NOMO-1 treated with DMSO at 0.1 percent for 48 hours (cell line): ENCODE measurements at regions not wholly inside any gene's neighbourhood (a gene's known extent, or its start where the extent isn't known, plus 50 kb on each side); places are given as distances from the start of the nearest gene placed in this dataset.
A peak's percentile ranks its signal among the peaks of the same experiment; 100 is the strongest.

Experiments
- DNase-seq: peaks from one replicate; lab custom pipeline; 2025; ENCODE audit not compliant: unreplicated experiment; lab: John Stamatoyannopoulos, UW

- no peak for DNase-seq
Observed at GRCh38 chr1:194230351-194231144, 1044.1 kb upstream of the B3GALT2 start.

GRCh38 chr1:194228427-194228826 lies 1042.0 kb upstream of the B3GALT2 start:
- DNase-seq = no peak

GRCh38 chr1:194227161-194227560 lies 1040.7 kb upstream of the B3GALT2 start:
- DNase-seq = no peak

- DNase-seq = peak; percentile 95
Observed at GRCh38 chr1:194225821-194226220, 1039.4 kb upstream of the B3GALT2 start.

GRCh38 chr1:194223596-194223995 lies 1037.2 kb upstream of the B3GALT2 start:
- DNase-seq = peak; percentile 62

- DNase-seq = no peak
Observed at GRCh38 chr1:194215448-194215847, 1029.0 kb upstream of the B3GALT2 start.

GRCh38 chr1:194214735-194215134 lies 1028.3 kb upstream of the B3GALT2 start:
- no peak for DNase-seq

- no peak for DNase-seq
Observed at GRCh38 chr1:194209920-194210319, 1023.5 kb upstream of the B3GALT2 start.

GRCh38 chr1:194208674-194209073 lies 1022.3 kb upstream of the B3GALT2 start:
- DNase-seq = no peak

- no peak for DNase-seq
Observed at GRCh38 chr1:194196562-194196961, 1010.1 kb upstream of the B3GALT2 start.

GRCh38 chr1:194194724-194195123 lies 1008.3 kb upstream of the B3GALT2 start:
- no peak for DNase-seq

GRCh38 chr1:194184974-194185373 lies 998.6 kb upstream of the B3GALT2 start:
- DNase-seq = no peak

- no peak for DNase-seq
Observed at GRCh38 chr1:194184425-194184824, 998.0 kb upstream of the B3GALT2 start.

- DNase-seq = no peak
Observed at GRCh38 chr1:194181845-194182244, 995.4 kb upstream of the B3GALT2 start.

- no peak for DNase-seq
Observed at GRCh38 chr1:194176212-194176611, 989.8 kb upstream of the B3GALT2 start.

GRCh38 chr1:194175251-194175650 lies 988.8 kb upstream of the B3GALT2 start:
- DNase-seq = no peak

GRCh38 chr1:194174528-194174927 lies 988.1 kb upstream of the B3GALT2 start:
- DNase-seq = no peak

- no peak for DNase-seq
Observed at GRCh38 chr1:194171596-194171995, 985.2 kb upstream of the B3GALT2 start.

- DNase-seq = no peak
Observed at GRCh38 chr1:194167956-194168640, 981.7 kb upstream of the B3GALT2 start.

GRCh38 chr1:194164755-194165154 lies 978.3 kb upstream of the B3GALT2 start:
- DNase-seq = no peak

GRCh38 chr1:194161591-194161990 lies 975.2 kb upstream of the B3GALT2 start:
- DNase-seq = no peak

GRCh38 chr1:194159941-194160340 lies 973.5 kb upstream of the B3GALT2 start:
- DNase-seq = no peak
